Heart right ventricle (tissue), 16 donors: ENCODE measurements at regions not wholly inside any gene's neighbourhood (a gene's known extent, or its start where the extent isn't known, plus 50 kb on each side); places are given as distances from the start of the nearest gene placed in this dataset.

Source experiments
- ATAC-seq, 8 donors: fragments of 200-7000 bp; cut with Tn5 transposase; one replicate each; pipeline ENCODE4 v1.9.1; 2020; ENCODE audit warnings: mild to moderate bottlenecking in 8 of 8, moderate library complexity in 8 of 8, moderate number of reproducible peaks in 1 of 8
- DNase-seq, 2 donors: peaks; one replicate each; pipeline ENCODE4 v3.0.0-alpha.2; 2020
- H3K27ac ChIP-seq, 10 donors: fragments of 200-600 bp; sonication (generic) in 2 of 10; one replicate each; pipeline versions ENCODE4 v1.5.0 to v1.8.0; 2020 to 2022; ENCODE audit warnings: mild to moderate bottlenecking in 3 of 10
- H3K27me3 ChIP-seq, 7 donors: fragments of 200-600 bp; one replicate each; pipeline ENCODE4 v1.8.0; 2021 to 2022; ENCODE audit warnings: mild to moderate bottlenecking in 2 of 7
- H3K36me3 ChIP-seq, 9 donors: fragments of 200-600 bp; sonication (generic) in 1 of 9; one replicate each; pipeline versions ENCODE4 v1.5.0 to v1.8.0; 2020 to 2022; ENCODE audit warnings: mild to moderate bottlenecking in 2 of 9
- H3K4me1 ChIP-seq, 9 donors: fragments of 200-600 bp; sonication (generic) in 1 of 9; one replicate each; pipeline versions ENCODE4 v1.5.0 to v1.8.0; 2020 to 2022; ENCODE audit warnings: mild to moderate bottlenecking in 4 of 9
- H3K4me3 ChIP-seq, 10 donors: fragments of 200-600 bp; sonication (generic) in 2 of 10; one replicate each; pipeline versions ENCODE4 v1.5.0 to v1.8.0; 2020 to 2022; ENCODE audit warnings: mild to moderate bottlenecking in 7 of 10, moderate library complexity in 2 of 10
- H3K9me3 ChIP-seq, 11 donors: fragments of 200-600 bp in 10 of 11; sonication (generic) in 2 of 11; one replicate each; pipeline versions ENCODE4 v1.5.0 to v1.8.0; 2013 to 2022; ENCODE audit warnings: mild to moderate bottlenecking in 2 of 11, control low read depth in 1 of 11, moderate library complexity in 1 of 11
- WGBS, 2 donors: extraction: QIAGEN DNeasy Blood & Tissue Kit; methylation state at CpG; one replicate each; pipeline ENCODE4 v1.1.7; 2013; ENCODE audit warnings: inconsistent platforms in 1 of 2; 5-methylcytosine and 5-hydroxymethylcytosine counted together
- intact Hi-C, 10 donors: fragments of 100-400 bp; cut with DNase I; formaldehyde crosslinking; loops; one replicate each; pipeline versions ENCODE4 v1.11.1 to v1.14.2; 2022
- TF ChIP-seq, protein P1 (sequence below), 9 donors: fragments of 200-600 bp; sonication (generic) in 2 of 9; IDR thresholded peaks; one replicate each; pipeline versions ENCODE4 v1.5.0 to v1.8.0; 2021 to 2022; ENCODE audit warnings: antibody characterized with exemption in 9 of 9, mild to moderate bottlenecking in 5 of 9, moderate library complexity in 1 of 9
- donor health status: Arrhythmogenic right ventricular cardiomyopathy.
- donor health status: ischemic (EF 13 %, LVEDD 7.1; RV severe dilation, severe dysfunction).
- donor health status: healthy with polysubstance abuse.
- donor health status: DM: no; HTN: yes; CAD: no.
- donor health status: DM: no; HTN: no; CAD: no.
- donor health status: ischemic (EF 25% LVEDD 6.9; RV normal size, moderate dysfunction).
- donor health status: ischemic (EF 25% LVEDD 5.7; RV mildly dilated, moderate dysfunction).
- donor health status: healthy.
- donor health status: DM: yes; HTN: yes; CAD: no.
- donor health status: Ischemic cardiomyopathy.
- donor health status: ischemic (EF 35%, LVEDD 5.7; RV mildly dilated, moderate dysfunction).
- donor health status: nonischemic (EF 11% LVEDD 7.7; RV severe dilation, severe dysfunction).
- donor health status: DM: yes; HTN: yes; CAD: no.
- donor health status: PGD.
- donor health status: ischemic (EF 29% LVEDD 5.4; RV normal size, mild dysfunction).
- donor health status: nonischemic (EF 23%, LVEDD 6.1; RV moderate dilation, normal function).

- intact Hi-C loops: no loop called here
- Histone ChIP-seq H3K9me3 (peaks cover 0 to 9% (median 0%) of the 10 kb centered on the region in 11 donors), H3K36me3 (no peaks in the 10 kb centered on the region), H3K27ac (no peak overlapping the region), H3K27me3 (no peaks in the 10 kb centered on the region), H3K4me3 (no peak overlapping the region), H3K4me1 (no peaks in the 10 kb centered on the region)
- ATAC-seq (no peak), DNase-seq (no peak)
- TF ChIP-seq, protein P1, sequence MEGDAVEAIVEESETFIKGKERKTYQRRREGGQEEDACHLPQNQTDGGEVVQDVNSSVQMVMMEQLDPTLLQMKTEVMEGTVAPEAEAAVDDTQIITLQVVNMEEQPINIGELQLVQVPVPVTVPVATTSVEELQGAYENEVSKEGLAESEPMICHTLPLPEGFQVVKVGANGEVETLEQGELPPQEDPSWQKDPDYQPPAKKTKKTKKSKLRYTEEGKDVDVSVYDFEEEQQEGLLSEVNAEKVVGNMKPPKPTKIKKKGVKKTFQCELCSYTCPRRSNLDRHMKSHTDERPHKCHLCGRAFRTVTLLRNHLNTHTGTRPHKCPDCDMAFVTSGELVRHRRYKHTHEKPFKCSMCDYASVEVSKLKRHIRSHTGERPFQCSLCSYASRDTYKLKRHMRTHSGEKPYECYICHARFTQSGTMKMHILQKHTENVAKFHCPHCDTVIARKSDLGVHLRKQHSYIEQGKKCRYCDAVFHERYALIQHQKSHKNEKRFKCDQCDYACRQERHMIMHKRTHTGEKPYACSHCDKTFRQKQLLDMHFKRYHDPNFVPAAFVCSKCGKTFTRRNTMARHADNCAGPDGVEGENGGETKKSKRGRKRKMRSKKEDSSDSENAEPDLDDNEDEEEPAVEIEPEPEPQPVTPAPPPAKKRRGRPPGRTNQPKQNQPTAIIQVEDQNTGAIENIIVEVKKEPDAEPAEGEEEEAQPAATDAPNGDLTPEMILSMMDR (IDR thresholded peaks at IDR 0.05): no peak
Measured at GRCh38 chr3:111339017-111339416, 203.0 kb upstream of the CD96 start.

- H3K4me1 ChIP-seq: no peaks in the 10 kb centered on the region
- H3K27me3 ChIP-seq: no peaks in the 10 kb centered on the region
- H3K9me3 ChIP-seq: peaks cover 0 to 7% (median 0%) of the 10 kb centered on the region in 11 donors
- intact Hi-C loops: no loop called here
- ATAC-seq (no peak), DNase-seq (no peak)
- H3K27ac ChIP-seq: no peak overlapping the region
- TF ChIP-seq, protein P1 (IDR thresholded peaks at IDR 0.05): no peak
- H3K36me3 ChIP-seq: no peaks in the 10 kb centered on the region
- no peak overlapping the region for H3K4me3 ChIP-seq
- WGBS, 2 donors: 61 to 71% methylated on average over 1 of the region's 1 CpG
Measured at GRCh38 chr3:111351334-111351733, 190.7 kb upstream of the CD96 start.

DNA sequence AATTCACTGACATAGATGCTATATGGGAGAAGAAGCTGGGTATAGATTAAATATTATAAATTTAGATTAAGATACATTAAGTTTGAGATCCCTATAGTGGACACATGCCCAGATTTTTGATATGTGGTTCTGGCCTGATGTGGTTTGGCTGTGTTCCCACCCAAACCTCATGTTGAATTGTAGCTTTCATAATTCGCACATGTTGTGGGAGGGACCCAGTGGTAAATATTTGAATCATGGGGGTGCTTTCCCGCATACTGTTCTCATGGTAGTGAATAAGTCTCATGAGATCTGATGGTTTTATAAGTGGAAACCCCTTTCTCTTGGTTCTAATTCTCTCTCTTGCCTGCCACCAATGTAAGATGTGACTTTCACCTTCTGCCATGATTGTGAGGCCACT lies 189.4 kb upstream of the CD96 start:
- WGBS, 2 donors: 83 to 89% methylated on average over 2 of the region's 2 CpGs
- H3K27ac ChIP-seq: no peak overlapping the region
- H3K27me3 ChIP-seq: no peaks in the 10 kb centered on the region
- TF ChIP-seq, protein P1 (IDR thresholded peaks at IDR 0.05): no peak
- H3K9me3 ChIP-seq: peaks cover 0 to 9% (median 0%) of the 10 kb centered on the region in 11 donors
- ATAC-seq (no peak), DNase-seq (no peak)
- no peaks in the 10 kb centered on the region for H3K36me3 ChIP-seq
- H3K4me3 ChIP-seq: no peak overlapping the region
- H3K4me1 ChIP-seq: no peaks in the 10 kb centered on the region
- intact Hi-C loops: no loop called here

DNA sequence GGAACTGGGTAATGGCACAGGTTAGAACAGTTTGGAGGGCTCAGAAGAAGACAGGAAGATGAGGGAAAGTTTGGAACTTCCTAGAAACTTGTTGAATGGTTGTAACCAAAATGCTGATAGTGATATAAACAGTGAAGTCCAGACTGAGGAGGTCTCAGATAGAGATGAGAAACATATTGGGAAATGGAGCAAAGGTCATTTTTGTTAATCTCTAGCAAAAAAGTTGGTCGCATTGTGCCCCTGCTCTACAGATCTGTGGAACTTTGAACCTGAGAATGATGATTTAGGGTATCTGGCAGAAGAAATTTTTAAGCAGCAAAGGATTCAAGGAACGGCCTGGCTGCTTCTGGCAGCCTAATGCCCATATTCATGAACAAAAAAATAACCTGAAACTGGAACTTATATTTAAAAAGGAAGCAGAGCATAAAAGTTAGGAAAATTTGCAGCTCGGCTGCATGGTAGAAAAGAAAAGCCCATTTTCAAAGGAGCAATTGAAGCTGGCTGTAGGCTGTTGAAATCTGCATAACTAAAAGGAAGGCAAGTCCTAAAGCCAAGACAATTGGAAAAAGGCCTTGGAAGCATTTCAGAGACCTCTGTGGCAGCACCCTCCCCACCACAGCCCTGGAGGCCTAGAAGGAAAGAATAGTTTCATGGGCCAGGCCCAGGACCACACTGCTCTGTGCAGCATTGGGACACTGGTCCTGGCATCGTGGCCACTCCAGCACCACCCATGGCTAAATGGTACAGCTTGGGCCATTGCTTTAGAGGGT lies 182.6 kb upstream of the CD96 start:
- no peaks in the 10 kb centered on the region for H3K36me3 ChIP-seq
- H3K9me3 ChIP-seq: peaks cover 0 to 9% (median 0%) of the 10 kb centered on the region in 11 donors
- ATAC-seq (no peak), DNase-seq (no peak)
- intact Hi-C loops: no loop called here
- 77% methylated on average over 4 of the region's 4 CpGs for WGBS, 2 donors
- no peak overlapping the region for H3K4me3 ChIP-seq
- no peak overlapping the region for H3K27ac ChIP-seq
- no peaks in the 10 kb centered on the region for H3K27me3 ChIP-seq
- H3K4me1 ChIP-seq: no peaks in the 10 kb centered on the region
- TF ChIP-seq, protein P1 (IDR thresholded peaks at IDR 0.05): no peak
